GM18526 (cell line): ENCODE measurements at regions not wholly inside any gene's neighbourhood (a gene's known extent, or its start where the extent isn't known, plus 50 kb on each side); places are given as distances from the start of the nearest gene placed in this dataset.

Source experiments
- POLR2A ChIP-seq: IDR thresholded peaks from 3 replicates; pipeline ENCODE4 v1.6.1; 2011; ENCODE audit not compliant: insufficient read length; ENCODE audit errors: extremely low read depth

- no peak for TF ChIP-seq POLR2A
These were observed 72.5 kb downstream of the RRAGC start for GRCh38 chr1:38787041-38787440.

- TF ChIP-seq POLR2A: no peak
These were observed 73.5 kb downstream of the RRAGC start for GRCh38 chr1:38786040-38786436.

GRCh38 chr1:38785285-38786039 lies 74.1 kb downstream of the RRAGC start:
- no peak for TF ChIP-seq POLR2A

GRCh38 chr1:38784452-38785284 lies 74.9 kb downstream of the RRAGC start:
- no peak for TF ChIP-seq POLR2A

GRCh38 chr1:38783640-38784229 lies 75.8 kb downstream of the RRAGC start:
- no peak for TF ChIP-seq POLR2A

- no peak for TF ChIP-seq POLR2A
These were observed 77.5 kb downstream of the RRAGC start for GRCh38 chr1:38781872-38782617.

- TF ChIP-seq POLR2A: no peak
These were observed 79.4 kb downstream of the RRAGC start for GRCh38 chr1:38780133-38780532.

- no peak for TF ChIP-seq POLR2A
These were observed 80.1 kb downstream of the RRAGC start for GRCh38 chr1:38779491-38779890.

GRCh38 chr1:38778521-38778920 lies 81.1 kb downstream of the RRAGC start:
- TF ChIP-seq POLR2A: no peak

GRCh38 chr1:38778051-38778450 lies 81.5 kb downstream of the RRAGC start:
- no peak for TF ChIP-seq POLR2A

- TF ChIP-seq POLR2A: no peak
These were observed 82.1 kb downstream of the RRAGC start for GRCh38 chr1:38777464-38777957.

GRCh38 chr1:38776466-38777065 lies 83.0 kb downstream of the RRAGC start:
- TF ChIP-seq POLR2A: no peak

- TF ChIP-seq POLR2A: no peak
These were observed 84.3 kb downstream of the RRAGC start for GRCh38 chr1:38775175-38775845.

- no peak for TF ChIP-seq POLR2A
These were observed 86.1 kb downstream of the RRAGC start for GRCh38 chr1:38773483-38773882.
